Sciatic nerve (tissue), 2 donors: ENCODE measurements at regions not wholly inside any gene's neighbourhood (a gene's known extent, or its start where the extent isn't known, plus 50 kb on each side); places are given as distances from the start of the nearest gene placed in this dataset.

ENCODE experiments used
- ATAC-seq: fragments of 200-7000 bp; cut with Tn5 transposase; one replicate; pipeline ENCODE4 v1.9.1; 2020; ENCODE audit warnings: mild to moderate bottlenecking, moderate library complexity
- DNase-seq: peaks from one replicate; pipeline ENCODE4 v3.0.0-alpha.2; 2020; ENCODE audit warnings: low spot score
- intact Hi-C: fragments of 100-400 bp; cut with DNase I; formaldehyde crosslinking; loops from one replicate; pipeline ENCODE4 v1.14.2; 2022
- donor health status: DM: no; HTN: no; CAD: no.
- donor health status: DM: no; HTN: no; CAD: no.

GRCh38 chr11:43545610-43546009 is 134.9 kb upstream of the HSD17B12 start:
- ATAC-seq (no peak), DNase-seq (no peak)
- intact Hi-C loops: no loop called here

GRCh38 chr11:43546561-43547429 is 133.7 kb upstream of the HSD17B12 start:
- DNase-seq: no peak
- intact Hi-C loops: no loop called here
- ATAC-seq: peak; percentile 56

- DNase-seq: no peak
- intact Hi-C loops: no loop called here
- ATAC-seq: peak; percentile 68
These were observed 133.1 kb upstream of the HSD17B12 start for GRCh38 chr11:43547430-43547831.

- ATAC-seq (peak; percentile 75), DNase-seq (no peak)
- intact Hi-C loops: no loop called here
These were observed 132.6 kb upstream of the HSD17B12 start for GRCh38 chr11:43547889-43548381.

- intact Hi-C loops: no loop called here
These were observed 131.6 kb upstream of the HSD17B12 start for GRCh38 chr11:43548916-43549315.

GRCh38 chr11:43549624-43550023 is 130.9 kb upstream of the HSD17B12 start:
- ATAC-seq (no peak), DNase-seq (no peak)
- intact Hi-C loops: no loop called here

More at GRCh38 chr11:43548916-43549315, 131.6 kb upstream of the HSD17B12 start:
- DNase-seq (no peak), ATAC-seq (no peak)

- DNase-seq (no peak), ATAC-seq (no peak)
- intact Hi-C loops: no loop called here
These were observed 129.8 kb upstream of the HSD17B12 start for GRCh38 chr11:43550714-43551113.

GRCh38 chr11:43554148-43554473 is 126.4 kb upstream of the HSD17B12 start:
- DNase-seq (no peak), ATAC-seq (no peak)
- intact Hi-C loops: no loop called here

GRCh38 chr11:43555186-43555585 is 125.4 kb upstream of the HSD17B12 start:
- no peak for DNase-seq
- intact Hi-C loops: no loop called here
- no peak for ATAC-seq

GRCh38 chr11:43555816-43556611 is 124.5 kb upstream of the HSD17B12 start:
- ATAC-seq (peak; percentile 97), DNase-seq (no peak)
- intact Hi-C loops: no loop called here

- intact Hi-C loops: no loop called here
- DNase-seq (no peak), ATAC-seq (no peak)
These were observed 123.7 kb upstream of the HSD17B12 start for GRCh38 chr11:43556612-43557375.

- intact Hi-C loops: no loop called here
These were observed 122.9 kb upstream of the HSD17B12 start for GRCh38 chr11:43557553-43558110.

GRCh38 chr11:43558146-43558545 is 122.4 kb upstream of the HSD17B12 start:
- ATAC-seq: no peak
- intact Hi-C loops: no loop called here
- DNase-seq: no peak

More at GRCh38 chr11:43557553-43558110, 122.9 kb upstream of the HSD17B12 start:
- DNase-seq (no peak), ATAC-seq (no peak)

- ATAC-seq (no peak), DNase-seq (no peak)
- intact Hi-C loops: no loop called here
These were observed 121.9 kb upstream of the HSD17B12 start for GRCh38 chr11:43558556-43559127.

GRCh38 chr11:43561832-43562231 is 118.7 kb upstream of the HSD17B12 start:
- no peak for ATAC-seq
- intact Hi-C loops: no loop called here

GRCh38 chr11:43567396-43567975 is 113.1 kb upstream of the HSD17B12 start:
- ATAC-seq (no peak), DNase-seq (no peak)
- intact Hi-C loops: no loop called here

More at GRCh38 chr11:43561832-43562231, 118.7 kb upstream of the HSD17B12 start:
- no peak for DNase-seq

GRCh38 chr11:43573233-43573632 is 107.3 kb upstream of the HSD17B12 start:
- intact Hi-C loops: no loop called here
- DNase-seq: no peak
- ATAC-seq: no peak

- ATAC-seq (no peak), DNase-seq (no peak)
- intact Hi-C loops: no loop called here
These were observed 106.7 kb upstream of the HSD17B12 start for GRCh38 chr11:43573873-43574272.
